GM12892 (cell line): ENCODE measurements at regions not wholly inside any gene's neighbourhood (a gene's known extent, or its start where the extent isn't known, plus 50 kb on each side); places are given as distances from the start of the nearest gene placed in this dataset.

Experiments used
- POLR2A ChIP-seq: IDR thresholded peaks from 2 replicates; pipeline ENCODE4 v1.6.1; 2011; ENCODE audit warnings: low read depth, low read length, control low read depth
- POLR2AphosphoS5 ChIP-seq: IDR thresholded peaks from 2 replicates; pipeline ENCODE4 v1.6.1; 2011; ENCODE audit warnings: low read depth, low read length, control low read depth
- TAF1 ChIP-seq: IDR thresholded peaks from 2 replicates; pipeline ENCODE4 v1.6.1; 2011; ENCODE audit warnings: low read depth, mild to moderate bottlenecking, control low read depth, low read length, borderline replicate concordance

DNA sequence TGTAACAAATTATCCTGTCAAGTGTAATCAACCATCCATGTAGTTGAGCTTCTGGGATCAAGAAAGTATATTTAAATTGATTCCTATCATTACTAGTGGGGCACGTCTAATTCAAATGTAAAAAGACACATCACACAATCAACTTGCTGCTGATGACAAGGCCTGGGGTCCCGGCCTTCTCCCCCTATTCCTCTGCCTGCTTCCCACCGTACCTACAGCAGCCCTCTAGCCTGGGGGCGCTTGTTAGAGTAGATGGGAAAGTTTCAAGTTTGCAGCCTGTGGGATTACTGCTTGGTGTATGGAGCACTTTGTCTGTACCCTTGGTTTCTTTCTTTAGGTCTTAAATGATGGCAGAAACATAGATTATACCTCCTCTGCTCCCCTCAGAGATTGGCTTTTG is 333.3 kb upstream of the KYNU start:
- TF ChIP-seq POLR2A (no peak), POLR2AphosphoS5 (no peak), TAF1 (no peak)
